B cell (primary cell): ENCODE measurements at regions not wholly inside any gene's neighbourhood (a gene's known extent, or its start where the extent isn't known, plus 50 kb on each side); places are given as distances from the start of the nearest gene placed in this dataset.

ENCODE experiments used
- ATAC-seq: fragments of 200-7000 bp; cut with Tn5 transposase; one replicate; pipeline ENCODE4 v1.10.0; 2021; ENCODE audit warnings: low read depth, mild to moderate bottlenecking, moderate number of reproducible peaks, moderate library complexity
- CTCF ChIA-PET: fragments of 350-600 bp; sonication (Branson Sonifier 250); formaldehyde crosslinking; loops from one replicate; lab custom pipeline; 2021; ENCODE audit warnings: antibody characterized with exemption, inconsistent platforms; lab: Charles Lee
- POLR2A ChIA-PET: fragments of 350-600 bp; sonication (Branson Sonifier 250); formaldehyde crosslinking; loops from one replicate; lab custom pipeline; 2021; ENCODE audit warnings: antibody characterized with exemption; lab: Charles Lee
- DNase-seq: peaks from one replicate; pipeline ENCODE4 v3.0.0; 2013
- H2AFZ ChIP-seq: 2 replicates; pipeline ENCODE4 v1.6.1; 2012; ENCODE audit warnings: mild to moderate bottlenecking, low read depth, low read length; ENCODE audit not compliant: insufficient read depth, poor library complexity, severe bottlenecking
- H3K27ac ChIP-seq, 2 donors: 1 replicate in 1 of 2; 2 replicates in 1 of 2; pipeline ENCODE4 v1.5.1; 2012 to 2013; ENCODE audit warnings: low read length in 2 of 2, mild to moderate bottlenecking in 2 of 2, moderate library complexity in 1 of 2
- H3K27me3 ChIP-seq, 4 experiments: fragments of 200-600 bp in 1 of 4; sonication (generic) in 1 of 4; replicated peaks in 1 of 4; 1 replicate in 2 of 4; 2 replicates in 2 of 4; pipeline versions ENCODE4 v1.6.1 to v1.7.0; 2013 to 2016; ENCODE audit warnings: low read length in 3 of 4, mild to moderate bottlenecking in 2 of 4, mixed read lengths in 1 of 4, moderate library complexity in 1 of 4; ENCODE audit not compliant: insufficient read depth in 4 of 4, control insufficient read depth in 3 of 4; ENCODE audit errors: control extremely low read depth in 1 of 4
- H3K36me3 ChIP-seq, 2 experiments: replicated peaks in 1 of 2; 1 replicate in 1 of 2; 2 replicates in 1 of 2; pipeline versions ENCODE4 v1.6.1 to v1.7.1; 2013; ENCODE audit warnings: low read length in 1 of 2; ENCODE audit not compliant: insufficient read depth in 2 of 2, control insufficient read depth in 1 of 2; ENCODE audit errors: control extremely low read depth in 1 of 2, extremely low read depth in 1 of 2
- H3K4me1 ChIP-seq, 2 donors: fragments of 200-600 bp in 1 of 2; sonication (generic) in 1 of 2; 1 replicate in 1 of 2; 2 replicates in 1 of 2; pipeline versions ENCODE4 v1.5.1 to v1.6.1; 2013 to 2017; ENCODE audit warnings: low read length in 2 of 2; ENCODE audit not compliant: control insufficient read depth in 2 of 2, insufficient read depth in 2 of 2
- H3K4me2 ChIP-seq: replicated peaks from 2 replicates; pipeline ENCODE3; 2012; ENCODE audit warnings: mild to moderate bottlenecking, low read depth, low read length; ENCODE audit not compliant: poor library complexity, severe bottlenecking
- H3K4me3 ChIP-seq, 5 experiments: fragments of 200-600 bp in 1 of 5; sonication (generic) in 1 of 5; 1 replicate in 3 of 5; 2 replicates in 2 of 5; pipeline versions ENCODE4 v1.5.1 to v1.7.0; 2011 to 2016; ENCODE audit warnings: low read length in 4 of 5, mild to moderate bottlenecking in 4 of 5, low read depth in 2 of 5, control low read depth in 1 of 5, moderate library complexity in 1 of 5; ENCODE audit not compliant: insufficient read depth in 1 of 5; ENCODE audit errors: control extremely low read depth in 1 of 5, extremely low read depth in 1 of 5
- H3K79me2 ChIP-seq: fragments of 200-600 bp; sonication (generic); one replicate; pipeline ENCODE4 v1.6.0; 2016; ENCODE audit warnings: low read length; ENCODE audit not compliant: control insufficient read depth, insufficient read depth
- H3K9ac ChIP-seq: fragments of 200-600 bp; sonication (generic); 2 replicates; pipeline ENCODE4 v1.6.1; 2017; ENCODE audit warnings: mild to moderate bottlenecking, low read length, moderate library complexity
- H3K9me3 ChIP-seq, 3 donors: one replicate each; pipeline versions ENCODE4 v1.6.1 to v1.7.1; 2013; ENCODE audit warnings: low read length in 2 of 3; ENCODE audit not compliant: control insufficient read depth in 2 of 3, insufficient read depth in 1 of 3; ENCODE audit errors: control extremely low read depth in 1 of 3
- H4K20me1 ChIP-seq: 2 replicates; pipeline ENCODE4 v1.6.0; 2012; ENCODE audit warnings: mild to moderate bottlenecking, low read length; ENCODE audit not compliant: insufficient read depth, control insufficient read depth, poor library complexity, severe bottlenecking
- H3K27ac Mint-ChIP-seq: one replicate; pipeline ENCODE4 v1.8.0; 2021; ENCODE audit warnings: mixed read lengths
- H3K27me3 Mint-ChIP-seq: one replicate; pipeline ENCODE4 v1.8.0; 2021; ENCODE audit warnings: mixed read lengths
- H3K4me1 Mint-ChIP-seq: one replicate; pipeline ENCODE4 v1.8.0; 2021; ENCODE audit warnings: mixed read lengths
- H3K4me3 Mint-ChIP-seq: one replicate; pipeline ENCODE4 v1.8.0; 2021; ENCODE audit warnings: mixed read lengths
- H3K9me3 Mint-ChIP-seq: one replicate; pipeline ENCODE4 v1.8.0; 2022; ENCODE audit warnings: mixed read lengths; ENCODE audit not compliant: insufficient read depth
- CTCF ChIP-seq: fragments of 200-600 bp; IDR thresholded peaks from one replicate; pipeline ENCODE4 v1.8.0; 2022; ENCODE audit warnings: antibody characterized with exemption, mild to moderate bottlenecking
- EZH2 ChIP-seq: IDR thresholded peaks from 2 replicates; pipeline ENCODE4 v1.6.1; 2012; ENCODE audit warnings: borderline replicate concordance, low read depth, mild to moderate bottlenecking, moderate library complexity, low read length; ENCODE audit not compliant: insufficient read depth, poor library complexity, severe bottlenecking
- WGBS: methylation state at CpG from one replicate; pipeline ENCODE4 v1.1.5; 2013; ENCODE audit warnings: missing lambda C conversion rate; ENCODE audit not compliant: insufficient coverage; 5-methylcytosine and 5-hydroxymethylcytosine counted together
- intact Hi-C: fragments of 100-400 bp; cut with micrococcal nuclease; formaldehyde crosslinking; loops from one replicate; pipeline ENCODE4 v1.10.0; 2022

- no peaks in the 10 kb centered on the region for H3K36me3 ChIP-seq
- H3K4me1 Mint-ChIP-seq, result no peaks in the 10 kb centered on the region
- no peak overlapping the region for H3K27ac ChIP-seq
- H3K27me3 ChIP-seq, result no peaks in the 10 kb centered on the region
- no peaks in the 10 kb centered on the region for H3K4me1 ChIP-seq
- DNase-seq, result no peak
- no peak for TF ChIP-seq EZH2
- H3K4me3 Mint-ChIP-seq, result no peak overlapping the region
- ChIA-PET POLR2A (no interaction called here), CTCF (no interaction called here)
- H3K9me3 ChIP-seq, result no peaks in the 10 kb centered on the region
- no peaks in the 10 kb centered on the region for H3K27me3 Mint-ChIP-seq
- H3K79me2 ChIP-seq, result no peaks in the 10 kb centered on the region
- ATAC-seq, result no peak
- intact Hi-C loops, result no loop called here
- no peak overlapping the region for H3K9ac ChIP-seq
- no peak overlapping the region for H3K4me2 ChIP-seq
- H2AFZ ChIP-seq, result no peak overlapping the region
- H3K4me3 ChIP-seq, result no peak overlapping the region
- H3K9me3 Mint-ChIP-seq, result peaks cover 5% of the 10 kb centered on the region
- no peak overlapping the region for H3K27ac Mint-ChIP-seq
- no peaks in the 10 kb centered on the region for H4K20me1 ChIP-seq
- 86% methylated on average over 2 of the region's 5 CpGs for WGBS
Measured at GRCh38 chr13:72160977-72161376, 294.0 kb upstream of the DACH1 start.

DNA sequence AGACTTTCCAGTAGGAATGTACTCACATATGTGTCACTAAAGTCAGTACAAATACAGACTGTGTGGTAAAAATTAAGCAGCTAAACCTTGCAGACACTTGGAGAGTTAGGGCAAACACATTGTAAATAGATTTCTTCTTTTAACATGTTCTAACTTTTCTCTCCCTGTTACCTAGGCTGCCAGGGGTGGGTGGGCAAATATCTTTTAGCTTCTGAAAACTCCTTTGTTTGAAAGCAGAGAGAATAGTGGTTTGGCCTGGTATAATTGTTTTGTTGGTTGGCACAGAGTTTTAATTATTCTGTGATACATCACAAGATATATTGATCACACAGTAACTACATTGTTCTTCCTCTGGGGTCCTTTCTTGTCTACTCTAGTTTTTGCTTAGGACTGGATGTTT, 289.8 kb upstream of the DACH1 start:
- H3K4me1 ChIP-seq, result no peaks in the 10 kb centered on the region
- H3K27ac ChIP-seq, result no peak overlapping the region
- intact Hi-C loops, result no loop called here
- no peak overlapping the region for H3K4me3 Mint-ChIP-seq
- peaks cover 0 to 3% (median 0%) of the 10 kb centered on the region in 3 donors for H3K9me3 ChIP-seq
- no peaks in the 10 kb centered on the region for H3K4me1 Mint-ChIP-seq
- DNase-seq, result no peak
- H3K27ac Mint-ChIP-seq, result no peak overlapping the region
- ATAC-seq, result no peak
- no peaks in the 10 kb centered on the region for H3K27me3 Mint-ChIP-seq
- no peak for TF ChIP-seq EZH2
- no peak for TF ChIP-seq CTCF
- CTCF ChIA-PET, result no interaction called here
- no peak overlapping the region for H3K4me3 ChIP-seq
- H3K27me3 ChIP-seq, result no peaks in the 10 kb centered on the region
- H3K36me3 ChIP-seq, result no peaks in the 10 kb centered on the region
- H3K9ac ChIP-seq, result no peak overlapping the region
- H3K4me2 ChIP-seq, result no peak overlapping the region
- no peaks in the 10 kb centered on the region for H4K20me1 ChIP-seq
- H2AFZ ChIP-seq, result no peak overlapping the region
- H3K79me2 ChIP-seq, result no peaks in the 10 kb centered on the region
- POLR2A ChIA-PET, result no interaction called here
- peaks cover 3% of the 10 kb centered on the region for H3K9me3 Mint-ChIP-seq
